ENCODE measurements at regions not wholly inside any gene's neighbourhood (a gene's known extent, or its start where the extent isn't known, plus 50 kb on each side); places are given as distances from the start of the nearest gene placed in this dataset.

DNA sequence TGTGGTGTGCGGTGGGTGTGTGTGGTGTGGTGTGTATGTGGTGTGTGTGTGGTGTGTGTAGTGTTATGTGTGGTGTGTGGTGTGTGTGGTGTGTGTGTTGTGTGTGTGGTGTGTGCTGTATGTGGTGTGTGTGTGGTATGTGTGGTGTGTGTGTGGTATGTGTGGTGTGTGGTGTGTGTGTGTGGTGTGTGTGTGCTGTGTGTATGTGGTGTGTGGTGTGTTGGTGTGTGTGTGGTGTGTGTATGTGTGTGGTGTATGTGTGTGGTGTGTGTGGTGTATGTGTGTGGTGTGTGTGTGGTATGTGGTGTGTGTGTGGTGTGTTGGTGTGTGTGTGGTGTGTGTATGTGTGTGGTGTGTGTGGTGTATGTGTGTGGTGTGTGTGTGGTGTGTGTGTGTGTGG lies 144.3 kb downstream of the HSD17B3 start:
- Histone ChIP-seq H3K36me3 (ENCODE audit: control insufficient read depth in 2 of 2, extremely low read depth in 1 of 2, insufficient read depth in 2 of 2, low read length in 2 of 2) (no peaks in the 10 kb centered on the region), H2AFZ (ENCODE audit: low read depth, low read length) (no peak overlapping the region), H3K27me3 (ENCODE audit: control insufficient read depth in 2 of 2, insufficient read depth in 2 of 2, low read length in 2 of 2) (no peaks in the 10 kb centered on the region), H3K79me2 (ENCODE audit: control insufficient read depth, insufficient read depth, low read length) (no peaks in the 10 kb centered on the region), H3K9me3 (replicated peaks; ENCODE audit: control insufficient read depth, insufficient read depth, low read length) (no peaks in the 10 kb centered on the region), H3K4me2 (ENCODE audit: insufficient read depth, low read length) (no peak overlapping the region), H3K27ac (ENCODE audit: insufficient read depth, low read depth, low read length) (no peak overlapping the region), H4K20me1 (replicated peaks; ENCODE audit: control insufficient read depth, extremely low read depth, insufficient read depth, low read length) (no peaks in the 10 kb centered on the region), H3K4me1 (ENCODE audit: control insufficient read depth, extremely low read depth, insufficient read depth, low read length) (peaks cover 12% of the 10 kb centered on the region), H3K9ac (replicated peaks; ENCODE audit: extremely low read depth, insufficient read depth, low read length) (no peak overlapping the region), H3K4me3 (replicated peaks in 1 of 3; ENCODE audit: insufficient read depth in 1 of 3, low read depth in 1 of 3, low read length in 3 of 3) (no peak overlapping the region), H3K9me1 (replicated peaks; ENCODE audit: control insufficient read depth, extremely low read depth, insufficient read depth, low read length) (no peaks in the 10 kb centered on the region)
- no peak for DNase-seq (ENCODE audit: low read depth, low spot score)
- intact Hi-C loops (cut with micrococcal nuclease) = loop anchor here (2.0 kb wide), 1 partner anchor 27 kb away; no protein-coding TSS in a partner anchor
- CTCF ChIA-PET = no interaction called here
- POLR2A ChIA-PET = no interaction called here
- BruUV-seq (replicated peaks) = no TSS peak
- dilution Hi-C loops (cut with MboI; ENCODE audit: extremely low pct_ligation_motif_present, low sequenced_read_pairs) = no loop called here
- TF ChIP-seq, protein P1, sequence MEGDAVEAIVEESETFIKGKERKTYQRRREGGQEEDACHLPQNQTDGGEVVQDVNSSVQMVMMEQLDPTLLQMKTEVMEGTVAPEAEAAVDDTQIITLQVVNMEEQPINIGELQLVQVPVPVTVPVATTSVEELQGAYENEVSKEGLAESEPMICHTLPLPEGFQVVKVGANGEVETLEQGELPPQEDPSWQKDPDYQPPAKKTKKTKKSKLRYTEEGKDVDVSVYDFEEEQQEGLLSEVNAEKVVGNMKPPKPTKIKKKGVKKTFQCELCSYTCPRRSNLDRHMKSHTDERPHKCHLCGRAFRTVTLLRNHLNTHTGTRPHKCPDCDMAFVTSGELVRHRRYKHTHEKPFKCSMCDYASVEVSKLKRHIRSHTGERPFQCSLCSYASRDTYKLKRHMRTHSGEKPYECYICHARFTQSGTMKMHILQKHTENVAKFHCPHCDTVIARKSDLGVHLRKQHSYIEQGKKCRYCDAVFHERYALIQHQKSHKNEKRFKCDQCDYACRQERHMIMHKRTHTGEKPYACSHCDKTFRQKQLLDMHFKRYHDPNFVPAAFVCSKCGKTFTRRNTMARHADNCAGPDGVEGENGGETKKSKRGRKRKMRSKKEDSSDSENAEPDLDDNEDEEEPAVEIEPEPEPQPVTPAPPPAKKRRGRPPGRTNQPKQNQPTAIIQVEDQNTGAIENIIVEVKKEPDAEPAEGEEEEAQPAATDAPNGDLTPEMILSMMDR (IDR thresholded peaks at IDR 0.05; ENCODE audit: extremely low read depth in 1 of 2, insufficient read depth in 1 of 2, low read depth in 1 of 2, low read length in 2 of 2) = no peak
- TF ChIP-seq GATA2 (IDR thresholded peaks at IDR 0.05; ENCODE audit: insufficient read depth, insufficient read length, low read depth, low read length) = no peak
- TF ChIP-seq POLR2AphosphoS5 (IDR thresholded peaks at IDR 0.05; ENCODE audit: insufficient read depth, low read depth, low read length) = no peak
- TF ChIP-seq EZH2 (IDR thresholded peaks at IDR 0.05; ENCODE audit: borderline replicate concordance, low read depth, low read length, severe bottlenecking) = no peak
- TF ChIP-seq FOS (IDR thresholded peaks at IDR 0.05; ENCODE audit: borderline replicate concordance, insufficient read depth, low read length) = no peak
- no peak for TF ChIP-seq JUN (IDR thresholded peaks at IDR 0.05; ENCODE audit: borderline replicate concordance, insufficient read depth, insufficient read length, low read depth)
- TF ChIP-seq MAX (IDR thresholded peaks at IDR 0.05; ENCODE audit: insufficient read depth, insufficient read length) = no peak
- no peak for TF ChIP-seq MYC (IDR thresholded peaks at IDR 0.05; ENCODE audit: low read depth, low read length)
- no peak for TF ChIP-seq POLR2A (IDR thresholded peaks at IDR 0.05; ENCODE audit: low read depth, low read length)
- peak; percentile 64 for FAIRE-seq

Data from endothelial cell of umbilical vein (primary cell).